ENCODE measurements at regions not wholly inside any gene's neighbourhood (a gene's known extent, or its start where the extent isn't known, plus 50 kb on each side); places are given as distances from the start of the nearest gene placed in this dataset.
"Not testable (repeated sequence)": the region's sequence is repeated elsewhere in the genome, so short reads cannot be mapped to it uniquely, and the experiment has no call there.

DNA sequence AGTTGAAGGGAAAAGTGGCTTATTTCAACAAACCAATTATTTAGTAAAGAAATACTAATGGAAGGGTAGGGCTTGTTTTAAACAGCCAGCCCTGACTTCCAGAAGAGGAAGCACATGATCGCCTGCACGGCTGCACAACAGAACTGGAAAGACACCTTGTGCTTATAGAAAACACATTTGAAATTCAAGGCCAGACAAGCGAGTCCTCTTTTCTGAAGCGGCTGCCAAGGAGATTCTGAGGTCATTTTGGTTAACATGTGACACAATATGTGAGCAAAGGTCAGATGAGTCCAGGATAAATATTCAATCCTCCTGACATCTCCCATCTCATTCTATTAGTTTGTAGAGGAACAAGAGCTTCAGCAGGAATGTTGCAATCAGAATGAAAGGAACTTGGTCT is 461.4 kb upstream of the ST8SIA4 start:
- DNase-seq (ENCODE audit: low spot score): no peak

DNA sequence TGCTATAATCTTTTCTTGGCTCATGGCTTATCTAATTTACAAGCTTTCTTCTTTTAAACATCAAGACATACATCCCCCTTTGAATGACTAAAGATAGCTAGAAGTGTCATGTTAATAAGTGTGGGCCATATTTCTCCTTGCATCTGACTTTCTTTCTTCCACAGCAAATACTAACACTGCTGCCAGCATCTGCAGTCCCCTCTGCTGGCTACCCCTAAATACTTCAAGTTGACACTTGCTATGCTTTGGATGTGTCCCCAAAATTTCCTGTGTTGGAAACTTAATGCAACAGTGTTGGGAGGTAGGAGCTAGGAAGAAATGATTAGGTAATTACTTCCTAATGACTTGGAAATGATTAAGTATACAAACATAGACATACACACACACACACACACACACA is 459.0 kb upstream of the ST8SIA4 start:
- DNase-seq (ENCODE audit: low spot score): no peak

DNA sequence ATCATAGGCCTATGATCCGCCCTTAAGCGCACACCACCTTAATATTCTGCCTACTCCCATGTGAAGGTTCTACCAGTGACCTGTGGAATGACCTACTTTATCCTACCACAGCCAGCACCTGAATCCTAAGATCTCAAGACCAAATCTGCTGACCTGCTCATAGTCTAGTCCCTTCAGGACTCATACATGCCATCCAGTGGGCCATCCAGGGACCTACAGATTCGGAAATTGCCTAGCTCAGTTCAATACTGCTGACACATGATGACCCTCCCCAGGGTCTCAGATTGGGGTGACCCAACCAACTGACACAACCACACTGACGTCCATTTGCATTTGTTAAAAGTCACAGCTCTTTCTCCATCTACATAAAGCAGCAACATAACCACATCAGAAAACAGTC is 443.8 kb upstream of the ST8SIA4 start:
- DNase-seq (ENCODE audit: low spot score): no peak

GRCh38 chr5:101346447-101346846 is 443.4 kb upstream of the ST8SIA4 start:
- no peak for DNase-seq (ENCODE audit: low spot score)

GRCh38 chr5:101338226-101338625 is 435.1 kb upstream of the ST8SIA4 start:
- DNase-seq (ENCODE audit: low spot score): no peak

- DNase-seq (ENCODE audit: low spot score): no peak
Observed at GRCh38 chr5:101327816-101328215, 424.7 kb upstream of the ST8SIA4 start.

DNA sequence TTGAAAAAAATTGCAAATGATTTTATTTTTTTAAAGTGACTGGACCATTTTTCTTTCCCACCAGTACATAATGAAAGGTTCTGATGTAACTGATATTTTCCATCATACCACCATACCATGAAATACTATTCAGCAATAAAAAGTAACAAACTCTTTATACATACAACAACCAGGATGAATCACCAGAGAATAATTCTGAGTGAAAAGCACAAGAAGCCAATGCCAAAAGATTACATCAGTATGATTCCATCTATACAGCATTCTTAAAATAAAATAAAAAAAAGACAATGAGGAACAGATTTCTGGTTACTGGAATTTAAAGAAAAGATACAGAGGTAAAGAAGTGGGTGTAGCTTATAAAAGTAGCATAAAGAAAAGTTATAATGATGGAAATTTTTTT is 423.7 kb upstream of the ST8SIA4 start:
- no peak for DNase-seq (ENCODE audit: low spot score)

DNA sequence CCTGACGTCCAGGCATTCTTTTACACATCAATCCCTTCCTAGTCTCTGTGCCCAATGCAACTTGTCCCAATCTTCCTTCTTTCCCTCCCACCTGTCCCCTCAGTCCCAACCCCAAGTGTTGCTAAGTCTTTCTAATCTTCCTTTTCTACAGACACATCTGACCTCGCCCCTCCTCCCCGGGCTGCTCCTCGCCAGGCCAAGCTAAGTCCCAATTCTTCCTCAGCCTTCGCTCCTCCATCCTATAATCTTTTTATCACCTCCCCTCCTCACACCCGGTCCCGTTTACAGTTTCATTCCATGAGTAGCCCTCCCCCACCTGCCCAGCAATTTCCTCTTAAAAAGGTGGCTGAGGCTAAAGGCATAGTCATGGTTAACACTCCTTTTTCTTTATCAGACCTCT is 413.3 kb upstream of the ST8SIA4 start:
- not testable (repeated sequence) for DNase-seq (ENCODE audit: low spot score)

- DNase-seq (ENCODE audit: low spot score): no peak
Observed at GRCh38 chr5:101306391-101307137, 403.5 kb upstream of the ST8SIA4 start.

- DNase-seq (ENCODE audit: low spot score): no peak
Observed at GRCh38 chr5:101296477-101296876, 393.4 kb upstream of the ST8SIA4 start.

DNA sequence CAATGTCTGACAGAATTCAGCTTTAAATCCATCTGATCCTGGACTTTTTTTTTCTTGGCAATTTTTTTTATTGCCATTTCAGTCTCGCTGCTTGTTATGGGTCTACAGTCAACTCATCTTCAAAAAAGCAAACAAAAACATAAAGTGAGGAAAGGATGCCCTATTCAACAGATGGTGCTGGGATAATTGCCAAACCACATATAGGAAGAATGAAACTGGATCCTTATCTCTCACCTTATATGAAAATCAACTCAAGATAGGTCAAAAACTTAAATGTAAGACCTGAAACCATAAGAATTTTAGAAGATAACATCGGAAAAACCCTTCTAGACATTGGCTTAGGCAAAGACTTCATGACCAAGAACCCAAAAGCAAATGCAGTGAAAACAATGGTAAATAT is 389.1 kb upstream of the ST8SIA4 start:
- DNase-seq (ENCODE audit: low spot score): no peak

- not testable (repeated sequence) for DNase-seq (ENCODE audit: low spot score)
Observed at GRCh38 chr5:101290761-101291160, 387.7 kb upstream of the ST8SIA4 start.

- no peak for DNase-seq (ENCODE audit: low spot score)
Observed at GRCh38 chr5:101288633-101289032, 385.6 kb upstream of the ST8SIA4 start.

- DNase-seq (ENCODE audit: low spot score): no peak
Observed at GRCh38 chr5:101284736-101285375, 381.8 kb upstream of the ST8SIA4 start.

DNA sequence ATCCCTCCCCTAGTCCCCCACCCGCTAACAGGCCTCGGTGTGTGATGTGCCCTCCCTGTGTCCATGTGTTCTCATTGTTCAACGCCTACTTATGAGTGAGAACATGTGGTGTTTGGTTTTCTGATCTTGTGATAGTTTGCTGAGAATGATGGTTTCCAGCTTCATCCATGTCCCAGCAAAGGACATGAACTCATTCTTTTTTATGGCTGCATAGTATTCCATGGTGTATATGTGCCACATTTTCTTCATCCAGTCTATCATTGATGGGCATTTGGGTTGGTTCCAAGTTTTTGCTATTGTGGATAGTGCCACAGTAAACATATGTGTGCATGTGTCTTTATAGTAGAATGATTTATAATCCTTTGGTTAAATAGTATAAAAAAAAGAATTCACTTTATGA is 380.9 kb upstream of the ST8SIA4 start:
- not testable (repeated sequence) for DNase-seq (ENCODE audit: low spot score)

DNA sequence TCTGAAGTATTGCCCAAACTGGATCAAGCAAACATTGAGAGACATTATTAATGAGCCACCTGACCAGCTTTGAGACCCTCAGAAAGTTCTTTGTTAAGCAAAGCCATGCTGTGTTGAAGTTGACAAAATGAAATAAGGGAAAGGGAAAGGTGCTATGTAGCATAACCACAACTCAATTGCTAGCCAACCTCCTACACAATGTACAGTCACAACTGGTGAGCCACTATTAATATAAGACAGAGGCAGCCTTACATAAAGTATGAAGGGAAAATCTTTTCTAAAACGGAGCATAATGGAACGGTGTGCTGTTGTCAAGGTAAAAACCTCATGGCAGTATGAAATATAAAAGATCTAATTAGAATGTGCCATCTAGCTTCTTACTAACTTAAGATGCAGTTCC is 375.8 kb upstream of the ST8SIA4 start:
- DNase-seq (ENCODE audit: low spot score): no peak

GRCh38 chr5:101278011-101278687 is 375.1 kb upstream of the ST8SIA4 start:
- DNase-seq (ENCODE audit: low spot score): no peak

DNA sequence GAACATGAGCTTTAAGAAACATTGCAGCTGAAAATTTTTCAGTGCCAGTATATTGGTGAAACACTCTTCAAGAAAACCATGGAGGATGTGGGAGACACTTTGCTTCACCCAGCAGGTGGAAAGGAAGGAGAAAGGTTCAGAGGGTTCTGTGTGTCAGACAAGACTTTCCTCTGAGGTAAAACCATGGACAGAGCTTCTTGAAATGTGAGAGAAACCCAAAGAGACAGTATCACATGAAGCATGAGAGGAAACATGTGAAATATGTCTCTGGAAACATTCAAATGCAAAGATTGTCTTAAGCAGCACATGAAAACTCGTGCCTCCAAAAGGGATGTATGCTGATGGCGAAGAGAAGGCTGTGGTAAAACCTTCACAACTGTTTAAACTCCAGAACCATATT is 368.9 kb upstream of the ST8SIA4 start:
- DNase-seq (ENCODE audit: low spot score): no peak

DNA sequence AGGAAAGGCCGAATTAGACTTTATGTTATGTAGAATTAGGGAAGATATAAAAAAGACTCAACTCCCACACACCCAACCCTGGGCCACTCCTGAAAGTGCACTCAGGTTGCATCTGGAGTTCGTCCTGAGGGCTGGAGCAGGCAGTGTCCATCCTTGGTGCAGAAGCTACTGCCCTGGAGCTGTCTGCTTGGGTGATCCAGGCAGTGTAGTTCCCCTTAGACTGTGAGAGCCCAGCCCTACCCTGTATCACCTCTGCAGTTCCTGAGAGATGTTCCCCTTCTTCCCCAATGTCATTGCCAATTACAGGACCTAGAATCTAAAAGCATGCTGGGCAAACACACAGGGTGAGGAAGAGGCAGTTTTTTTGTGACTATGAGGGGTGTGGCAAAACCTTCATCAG is 368.3 kb upstream of the ST8SIA4 start:
- DNase-seq (ENCODE audit: low spot score): no peak

DNA sequence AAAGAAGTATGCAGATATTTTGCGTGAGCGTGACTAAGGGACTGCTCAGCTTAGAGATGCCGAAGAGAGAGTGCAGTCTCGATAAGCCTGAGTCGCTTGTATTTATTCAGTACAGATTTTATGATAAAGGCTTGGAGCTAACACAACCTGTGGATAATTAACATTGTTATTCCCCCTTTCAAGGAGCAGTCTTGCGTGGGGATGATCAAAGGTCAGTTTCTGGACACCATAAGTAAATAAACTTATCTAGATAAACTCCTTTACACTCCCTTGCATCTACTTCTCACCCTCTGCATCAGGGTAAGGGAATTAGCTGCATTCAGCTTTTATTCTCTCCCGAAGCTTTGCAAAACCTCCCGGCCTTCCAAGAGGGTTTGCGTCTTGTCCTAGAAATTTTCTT is 357.8 kb upstream of the ST8SIA4 start:
- no peak for DNase-seq (ENCODE audit: low spot score)

- no peak for DNase-seq (ENCODE audit: low spot score)
Observed at GRCh38 chr5:101253096-101253495, 350.0 kb upstream of the ST8SIA4 start.

GRCh38 chr5:101244621-101245020 is 341.5 kb upstream of the ST8SIA4 start:
- DNase-seq (ENCODE audit: low spot score): no peak

DNA sequence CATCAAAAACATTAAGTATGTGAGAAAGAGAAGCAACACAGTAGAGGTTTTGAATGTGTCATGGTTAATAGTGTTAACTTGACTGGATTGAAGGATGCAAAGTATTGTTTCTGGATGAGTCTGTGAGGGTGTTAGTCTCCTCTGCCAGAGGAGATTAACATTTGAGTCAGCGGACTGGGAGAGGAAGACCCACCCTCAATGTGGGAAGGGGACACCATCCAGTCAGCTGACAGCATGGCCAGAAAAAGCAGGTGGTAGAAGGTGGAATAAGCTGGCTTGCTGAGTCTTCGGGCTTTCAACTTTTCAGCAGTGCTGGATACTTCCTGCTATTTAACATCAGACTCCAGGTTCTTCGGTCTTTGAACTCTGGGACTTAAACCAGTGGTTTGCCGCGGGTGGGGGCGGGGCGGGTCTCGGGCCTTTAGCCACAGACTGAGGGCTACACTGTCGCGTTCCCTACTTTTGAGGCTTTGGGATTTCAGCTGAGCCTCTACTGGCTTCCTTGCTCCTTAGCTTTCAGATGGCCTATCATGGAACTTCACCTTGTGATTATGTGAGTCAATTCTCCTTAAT is 309.9 kb upstream of the ST8SIA4 start:
- no peak for DNase-seq (ENCODE audit: low spot score)
